OCI-M1 (cell line): ENCODE measurements at regions not wholly inside any gene's neighbourhood (a gene's known extent, or its start where the extent isn't known, plus 50 kb on each side); places are given as distances from the start of the nearest gene placed in this dataset.

Experiments used
- DNase-seq: peaks from one replicate; lab custom pipeline; 2025; lab: John Stamatoyannopoulos, UW

- no peak for DNase-seq
These were observed 1517.0 kb downstream of the TBC1D22A start for GRCh38 chr22:48279461-48279756.

- no peak for DNase-seq
These were observed 1516.4 kb downstream of the TBC1D22A start for GRCh38 chr22:48278620-48279460.

- no peak for DNase-seq
These were observed 1515.6 kb downstream of the TBC1D22A start for GRCh38 chr22:48277868-48278581.

GRCh38 chr22:48276994-48277867 lies 1514.8 kb downstream of the TBC1D22A start:
- no peak for DNase-seq

- no peak for DNase-seq
These were observed 1513.0 kb downstream of the TBC1D22A start for GRCh38 chr22:48275412-48275811.

- DNase-seq, result no peak
These were observed 1508.3 kb downstream of the TBC1D22A start for GRCh38 chr22:48270731-48271130.

- DNase-seq, result no peak
These were observed 1506.5 kb downstream of the TBC1D22A start for GRCh38 chr22:48268771-48269552.

- DNase-seq, result no peak
These were observed 1505.8 kb downstream of the TBC1D22A start for GRCh38 chr22:48268293-48268692.

- DNase-seq, result no peak
These were observed 1505.2 kb downstream of the TBC1D22A start for GRCh38 chr22:48267681-48268080.

- no peak for DNase-seq
These were observed 1502.7 kb downstream of the TBC1D22A start for GRCh38 chr22:48265000-48265625.

GRCh38 chr22:48264586-48264985 lies 1502.1 kb downstream of the TBC1D22A start:
- no peak for DNase-seq

GRCh38 chr22:48263791-48264351 lies 1501.4 kb downstream of the TBC1D22A start:
- DNase-seq, result no peak

- no peak for DNase-seq
These were observed 1500.9 kb downstream of the TBC1D22A start for GRCh38 chr22:48263431-48263765.

- no peak for DNase-seq
These were observed 1500.4 kb downstream of the TBC1D22A start for GRCh38 chr22:48262596-48263430.

- no peak for DNase-seq
These were observed 1499.3 kb downstream of the TBC1D22A start for GRCh38 chr22:48261706-48262105.

- DNase-seq, result no peak
These were observed 1498.7 kb downstream of the TBC1D22A start for GRCh38 chr22:48261048-48261621.

GRCh38 chr22:48259991-48260670 lies 1497.7 kb downstream of the TBC1D22A start:
- no peak for DNase-seq

GRCh38 chr22:48258811-48259210 lies 1496.4 kb downstream of the TBC1D22A start:
- DNase-seq, result no peak

GRCh38 chr22:48258064-48258701 lies 1495.7 kb downstream of the TBC1D22A start:
- no peak for DNase-seq
